GM21360 (cell line): ENCODE measurements at regions not wholly inside any gene's neighbourhood (a gene's known extent, or its start where the extent isn't known, plus 50 kb on each side); places are given as distances from the start of the nearest gene placed in this dataset.

Experiments
- ATAC-seq: cut with Tn5 transposase; IDR thresholded peaks from one replicate; pipeline ENCODE4 v1.9.1; 2021; ENCODE audit warnings: mild to moderate bottlenecking, moderate library complexity; ENCODE audit not compliant: unreplicated experiment

DNA sequence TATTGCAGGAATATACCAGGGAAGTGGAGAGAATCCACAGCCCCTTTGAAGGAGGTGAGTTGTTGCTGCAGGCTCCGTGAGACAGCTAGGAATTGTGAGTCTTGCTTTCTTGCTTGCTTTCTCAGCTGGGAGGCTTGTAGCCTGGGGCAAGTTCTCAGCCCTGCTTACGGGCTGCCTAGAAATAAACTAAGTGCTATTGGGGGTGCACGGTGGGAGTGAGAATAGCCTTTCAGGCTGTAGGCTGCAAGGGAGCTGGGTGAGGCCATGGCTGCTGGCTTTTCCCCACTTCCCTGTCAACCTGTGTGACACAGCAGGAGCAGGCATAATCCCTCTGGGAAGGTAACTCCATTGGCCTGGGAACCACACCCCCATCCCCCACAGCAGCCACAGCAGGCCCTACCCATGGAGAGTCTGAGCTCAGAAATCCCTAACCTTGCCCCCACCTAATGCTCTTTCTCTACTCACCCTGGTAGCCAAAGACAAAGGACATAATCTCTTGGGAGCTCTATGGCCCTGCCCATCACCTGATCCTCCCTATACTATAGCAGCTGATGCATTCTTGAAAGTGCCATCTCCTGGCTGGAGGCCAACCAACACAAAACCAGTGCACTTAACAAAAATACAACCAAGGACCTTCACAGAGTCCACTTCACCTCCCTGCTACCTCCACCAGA is 113.0 kb downstream of the MMRN1 start:
- ATAC-seq: no peak

DNA sequence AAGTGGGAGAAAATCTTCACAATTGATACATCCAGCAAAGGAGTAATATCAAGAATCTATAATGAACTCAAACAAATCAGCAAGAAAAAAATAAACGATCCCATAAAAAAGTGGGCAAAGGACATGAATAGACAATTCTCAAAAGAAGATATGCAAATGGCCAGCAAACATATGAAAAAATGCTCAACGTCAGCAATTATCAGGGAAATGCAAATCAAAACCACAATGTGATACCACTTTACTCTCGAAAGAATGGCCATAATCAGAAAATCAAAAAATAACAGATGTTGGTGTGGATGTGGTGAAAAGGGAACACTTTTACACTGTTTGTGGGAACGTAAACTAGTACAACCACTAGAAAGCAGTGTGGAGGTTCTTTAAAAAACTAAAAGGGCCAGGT is 114.3 kb upstream of the CCSER1 start:
- ATAC-seq: no peak

DNA sequence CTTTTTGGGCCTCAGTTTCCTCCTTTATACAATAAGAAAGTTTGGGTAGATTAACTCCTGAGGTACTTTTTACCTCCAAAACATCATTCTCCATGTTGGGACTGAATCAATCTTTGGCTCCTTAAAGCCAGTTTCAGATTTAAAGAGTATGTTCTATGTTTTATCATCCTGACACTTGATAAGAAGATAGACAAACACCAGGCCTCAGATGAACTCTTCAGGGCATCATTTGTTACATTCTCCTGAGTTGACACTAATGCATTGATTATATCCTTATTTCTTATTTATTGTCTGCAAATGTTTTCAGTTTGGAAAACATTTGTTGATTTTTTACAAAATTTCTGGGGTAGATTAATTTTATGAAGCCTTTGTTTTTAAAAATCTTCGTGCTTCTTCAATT is 102.7 kb upstream of the CCSER1 start:
- no peak for ATAC-seq

- ATAC-seq: no peak
Observed at GRCh38 chr4:90025248-90025647, 101.9 kb upstream of the CCSER1 start.

- ATAC-seq: peak; percentile 91
Observed at GRCh38 chr4:90027565-90027964, 99.6 kb upstream of the CCSER1 start.

GRCh38 chr4:90028460-90028859 is 98.7 kb upstream of the CCSER1 start:
- no peak for ATAC-seq

DNA sequence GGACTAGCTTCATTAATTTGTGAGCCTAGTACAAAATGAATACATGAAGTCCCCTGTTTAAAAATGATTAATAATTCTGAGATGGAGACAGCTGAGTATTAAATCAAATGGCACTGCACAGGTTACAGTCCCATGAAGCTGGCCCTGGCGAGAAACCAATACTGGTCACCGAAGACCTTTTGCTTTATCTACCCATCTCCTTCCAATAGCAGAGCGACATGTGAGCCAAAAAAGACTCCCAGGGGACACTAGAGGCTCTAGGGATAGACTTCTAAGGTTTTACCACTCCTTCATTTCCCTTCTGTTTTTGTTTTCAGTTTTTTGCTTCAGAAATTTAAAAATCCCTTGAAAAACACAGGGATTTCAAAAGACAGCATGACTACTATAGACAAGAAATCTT is 97.0 kb upstream of the CCSER1 start:
- no peak for ATAC-seq

- no peak for ATAC-seq
Observed at GRCh38 chr4:90030953-90031352, 96.2 kb upstream of the CCSER1 start.

- no peak for ATAC-seq
Observed at GRCh38 chr4:90039122-90039521, 88.1 kb upstream of the CCSER1 start.

- ATAC-seq: no peak
Observed at GRCh38 chr4:90051999-90052398, 75.2 kb upstream of the CCSER1 start.

GRCh38 chr4:90057091-90057490 is 70.1 kb upstream of the CCSER1 start:
- ATAC-seq: no peak

DNA sequence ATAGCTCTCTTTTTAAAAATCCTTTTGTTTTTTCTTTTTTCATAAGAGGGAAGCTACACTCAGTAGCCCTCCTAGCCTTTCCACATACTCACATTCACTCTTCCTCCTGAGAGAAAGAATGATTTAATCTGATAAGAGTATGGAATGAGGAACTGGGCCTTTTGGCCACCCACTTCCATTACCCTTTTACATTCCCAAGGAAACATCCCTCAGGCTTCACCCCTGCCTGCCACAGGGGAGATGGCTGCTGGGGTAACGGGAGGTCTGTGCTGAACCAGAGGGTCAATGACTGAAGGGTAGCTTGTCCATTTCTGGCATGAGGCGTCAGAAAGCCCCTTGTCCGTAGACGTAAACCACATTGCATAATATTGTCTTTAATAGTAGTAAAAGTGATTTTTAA is 67.2 kb upstream of the CCSER1 start:
- ATAC-seq: no peak

DNA sequence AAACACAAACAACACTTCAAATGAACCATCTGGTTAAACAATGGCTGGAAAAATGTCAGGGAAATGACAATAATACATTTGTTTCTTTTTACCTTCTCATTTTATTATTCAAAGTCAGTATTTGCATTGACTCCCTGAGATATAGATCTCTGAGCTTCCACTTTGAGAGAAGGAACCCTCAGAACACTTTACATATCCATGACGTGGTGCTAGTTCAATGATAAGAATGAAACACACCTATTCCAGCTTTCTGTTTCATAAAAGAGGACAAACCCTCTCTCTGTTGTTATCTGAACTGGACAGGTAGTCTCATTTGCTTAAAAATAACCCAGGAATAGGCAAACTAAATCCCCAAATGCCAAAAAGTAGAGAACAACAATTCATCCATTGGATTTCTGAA is 65.3 kb upstream of the CCSER1 start:
- ATAC-seq: no peak

- no peak for ATAC-seq
Observed at GRCh38 chr4:90064196-90064595, 63.0 kb upstream of the CCSER1 start.

- no peak for ATAC-seq
Observed at GRCh38 chr4:90069151-90069550, 58.0 kb upstream of the CCSER1 start.

DNA sequence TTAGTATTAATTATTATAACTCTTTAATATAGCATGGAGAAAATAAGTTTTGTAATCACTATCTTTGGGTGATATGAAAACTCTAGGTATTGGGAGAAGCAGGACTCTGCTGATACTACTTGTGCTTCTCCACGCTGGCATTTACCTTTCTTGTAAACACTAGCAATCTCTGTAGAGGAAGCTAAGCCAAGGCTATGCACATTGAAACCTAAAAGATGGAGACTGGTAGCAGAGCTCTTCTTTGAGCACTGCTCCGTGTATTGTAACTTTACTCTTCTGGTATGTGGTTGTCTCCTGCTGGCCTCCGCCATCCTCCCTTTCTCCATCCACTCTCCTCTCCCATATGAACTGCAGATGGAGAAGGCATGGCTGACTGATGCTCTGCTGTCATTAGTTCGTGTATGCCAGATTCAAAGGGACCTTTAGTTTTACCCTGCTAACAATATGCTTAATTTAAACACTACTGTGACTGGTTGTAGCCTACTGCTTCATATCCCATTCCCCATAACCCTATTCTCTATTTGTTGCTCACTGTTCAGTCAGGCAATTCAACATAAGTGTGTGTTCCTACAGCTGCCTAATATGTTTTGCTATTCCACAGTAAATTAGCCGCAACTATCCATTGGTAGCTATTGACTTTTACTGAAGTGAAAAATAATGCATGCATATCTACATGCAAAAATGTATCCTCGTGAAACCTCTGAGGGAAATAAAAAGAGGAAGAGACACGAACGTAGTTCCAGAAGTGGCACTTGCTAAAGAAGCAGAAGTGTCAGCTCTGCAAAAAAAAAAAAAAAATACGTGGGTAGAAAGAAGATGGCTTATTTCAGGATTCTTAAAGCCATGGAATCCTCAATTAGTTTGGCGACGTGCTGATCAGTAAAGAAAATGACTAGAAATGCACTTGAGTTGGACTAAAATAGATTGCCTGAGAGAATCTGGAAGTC is 55.6 kb upstream of the CCSER1 start:
- no peak for ATAC-seq

GRCh38 chr4:90074322-90074886 is 52.8 kb upstream of the CCSER1 start:
- no peak for ATAC-seq
